ENCODE measurements at regions not wholly inside any gene's neighbourhood (a gene's known extent, or its start where the extent isn't known, plus 50 kb on each side); places are given as distances from the start of the nearest gene placed in this dataset.

DNA sequence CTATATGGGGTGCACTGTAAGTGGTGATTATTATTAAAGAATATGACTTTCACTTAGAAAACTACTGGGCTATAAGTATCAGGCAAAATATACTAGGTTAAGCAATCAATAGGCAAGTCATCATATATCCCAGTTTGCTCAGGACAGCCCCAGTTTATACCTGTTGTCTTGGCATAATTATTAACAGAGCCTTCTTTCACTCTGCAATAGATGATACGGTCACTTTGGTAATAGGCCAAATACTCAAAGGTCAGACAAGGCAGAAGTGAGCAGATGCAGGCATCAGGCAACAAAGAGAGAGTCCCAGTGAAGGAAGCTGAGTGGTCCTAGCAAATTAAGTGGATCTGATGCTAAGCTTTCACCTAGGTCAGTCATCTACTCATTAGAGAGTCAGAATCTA, 599.9 kb downstream of the LMO4 start:
- no TSS peak for BruUV-seq (replicated peaks)
- Histone ChIP-seq H2AFZ (ENCODE audit: low read length) (no peak overlapping the region), H3K27me3 (ENCODE audit: low read length) (no peaks in the 10 kb centered on the region), H3K9me2 (replicated peaks; ENCODE audit: low read length) (no peaks in the 10 kb centered on the region), H3K4me3 (ENCODE audit: low read length) (no peak overlapping the region), H3K27ac (ENCODE audit: low read length) (no peak overlapping the region), H3K4me1 (ENCODE audit: insufficient read depth, low read length) (no peaks in the 10 kb centered on the region), H3K79me2 (ENCODE audit: low read length) (no peaks in the 10 kb centered on the region), H3K9ac (ENCODE audit: low read length) (no peak overlapping the region), H3K4me2 (ENCODE audit: low read length) (no peak overlapping the region), H3K36me3 (ENCODE audit: low read depth, low read length) (no peaks in the 10 kb centered on the region), H4K20me1 (ENCODE audit: low read length) (no peaks in the 10 kb centered on the region), H3F3A (ENCODE audit: low read length, unreplicated experiment) (no peaks in the 10 kb centered on the region), H3K9me3 (ENCODE audit: low read length) (no peaks in the 10 kb centered on the region)
- ChIA-PET CTCF (no interaction called here), POLR2A (ENCODE audit: unreplicated experiment) (interaction anchor here (0.6 kb wide), 1 partner anchor 18 kb away, joined by 3 read pairs; no protein-coding TSS in a partner anchor)
- intact Hi-C loops (cut with micrococcal nuclease) = no loop called here
- no peak for ATAC-seq
- TF ChIP-seq EZH2 (IDR thresholded peaks at IDR 0.05; ENCODE audit: low read length, unreplicated experiment) (no peak), EZH2phosphoT487 (IDR thresholded peaks at IDR 0.05; ENCODE audit: borderline replicate concordance, low read length) (no peak)
- TF ChIP-seq, protein P1, sequence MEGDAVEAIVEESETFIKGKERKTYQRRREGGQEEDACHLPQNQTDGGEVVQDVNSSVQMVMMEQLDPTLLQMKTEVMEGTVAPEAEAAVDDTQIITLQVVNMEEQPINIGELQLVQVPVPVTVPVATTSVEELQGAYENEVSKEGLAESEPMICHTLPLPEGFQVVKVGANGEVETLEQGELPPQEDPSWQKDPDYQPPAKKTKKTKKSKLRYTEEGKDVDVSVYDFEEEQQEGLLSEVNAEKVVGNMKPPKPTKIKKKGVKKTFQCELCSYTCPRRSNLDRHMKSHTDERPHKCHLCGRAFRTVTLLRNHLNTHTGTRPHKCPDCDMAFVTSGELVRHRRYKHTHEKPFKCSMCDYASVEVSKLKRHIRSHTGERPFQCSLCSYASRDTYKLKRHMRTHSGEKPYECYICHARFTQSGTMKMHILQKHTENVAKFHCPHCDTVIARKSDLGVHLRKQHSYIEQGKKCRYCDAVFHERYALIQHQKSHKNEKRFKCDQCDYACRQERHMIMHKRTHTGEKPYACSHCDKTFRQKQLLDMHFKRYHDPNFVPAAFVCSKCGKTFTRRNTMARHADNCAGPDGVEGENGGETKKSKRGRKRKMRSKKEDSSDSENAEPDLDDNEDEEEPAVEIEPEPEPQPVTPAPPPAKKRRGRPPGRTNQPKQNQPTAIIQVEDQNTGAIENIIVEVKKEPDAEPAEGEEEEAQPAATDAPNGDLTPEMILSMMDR (conservative IDR thresholded peaks at IDR 0.05; ENCODE audit: low read depth, low read length) = no peak
- DNase-seq = no peak

GRCh38 chr1:87929906-87930305, 601.2 kb downstream of the LMO4 start:
- Histone ChIP-seq H3K4me3 (ENCODE audit: low read length) (no peak overlapping the region), H3K27me3 (ENCODE audit: low read length) (no peaks in the 10 kb centered on the region), H3F3A (ENCODE audit: low read length, unreplicated experiment) (no peaks in the 10 kb centered on the region), H3K27ac (ENCODE audit: low read length) (no peak overlapping the region), H3K9me2 (replicated peaks; ENCODE audit: low read length) (no peaks in the 10 kb centered on the region), H3K4me2 (ENCODE audit: low read length) (no peak overlapping the region), H2AFZ (ENCODE audit: low read length) (no peak overlapping the region), H3K9ac (ENCODE audit: low read length) (no peak overlapping the region), H3K9me3 (ENCODE audit: low read length) (no peaks in the 10 kb centered on the region), H3K4me1 (ENCODE audit: insufficient read depth, low read length) (no peaks in the 10 kb centered on the region), H4K20me1 (ENCODE audit: low read length) (no peaks in the 10 kb centered on the region), H3K36me3 (ENCODE audit: low read depth, low read length) (no peaks in the 10 kb centered on the region), H3K79me2 (ENCODE audit: low read length) (no peaks in the 10 kb centered on the region)
- ChIA-PET CTCF (no interaction called here), POLR2A (ENCODE audit: unreplicated experiment) (no interaction called here)
- ATAC-seq (no peak), DNase-seq (no peak)
- BruUV-seq (replicated peaks) = no TSS peak
- TF ChIP-seq, protein P1 (conservative IDR thresholded peaks at IDR 0.05; ENCODE audit: low read depth, low read length) = no peak
- no peak for TF ChIP-seq EZH2phosphoT487 (IDR thresholded peaks at IDR 0.05; ENCODE audit: borderline replicate concordance, low read length)
- TF ChIP-seq EZH2 (IDR thresholded peaks at IDR 0.05; ENCODE audit: low read length, unreplicated experiment) = no peak
- intact Hi-C loops (cut with micrococcal nuclease) = no loop called here

GRCh38 chr1:87930796-87931195, 602.1 kb downstream of the LMO4 start:
- Histone ChIP-seq H3K79me2 (ENCODE audit: low read length) (no peaks in the 10 kb centered on the region), H3K4me2 (ENCODE audit: low read length) (no peak overlapping the region), H3F3A (ENCODE audit: low read length, unreplicated experiment) (no peaks in the 10 kb centered on the region), H3K27ac (ENCODE audit: low read length) (no peak overlapping the region), H3K9me3 (ENCODE audit: low read length) (no peaks in the 10 kb centered on the region), H3K4me3 (ENCODE audit: low read length) (no peak overlapping the region), H3K9me2 (replicated peaks; ENCODE audit: low read length) (no peaks in the 10 kb centered on the region), H2AFZ (ENCODE audit: low read length) (no peak overlapping the region), H3K36me3 (ENCODE audit: low read depth, low read length) (no peaks in the 10 kb centered on the region), H4K20me1 (ENCODE audit: low read length) (no peaks in the 10 kb centered on the region), H3K27me3 (ENCODE audit: low read length) (no peaks in the 10 kb centered on the region), H3K4me1 (ENCODE audit: insufficient read depth, low read length) (no peaks in the 10 kb centered on the region), H3K9ac (ENCODE audit: low read length) (no peak overlapping the region)
- no peak for TF ChIP-seq EZH2 (IDR thresholded peaks at IDR 0.05; ENCODE audit: low read length, unreplicated experiment)
- TF ChIP-seq EZH2phosphoT487 (IDR thresholded peaks at IDR 0.05; ENCODE audit: borderline replicate concordance, low read length) = no peak
- TF ChIP-seq, protein P1 (conservative IDR thresholded peaks at IDR 0.05; ENCODE audit: low read depth, low read length) = no peak
- no peak for DNase-seq
- ATAC-seq = no peak
- ChIA-PET CTCF (no interaction called here), POLR2A (ENCODE audit: unreplicated experiment) (no interaction called here)
- no TSS peak for BruUV-seq (replicated peaks)
- intact Hi-C loops (cut with micrococcal nuclease) = no loop called here

Measured in PC-3 (cell line).